ENCODE measurements at regions not wholly inside any gene's neighbourhood (a gene's known extent, or its start where the extent isn't known, plus 50 kb on each side); places are given as distances from the start of the nearest gene placed in this dataset.

GRCh38 chr2:204249437-204249836, 295.8 kb upstream of the PARD3B start:
- Histone ChIP-seq H3K27ac (ENCODE audit: insufficient read depth, low read length) (no peak overlapping the region), H2AFZ (ENCODE audit: low read length) (no peak overlapping the region), H3K9me3 (ENCODE audit: control insufficient read depth, insufficient read depth, low read depth, low read length) (no peaks in the 10 kb centered on the region), H3K36me3 (ENCODE audit: control insufficient read depth, insufficient read depth, low read length) (no peaks in the 10 kb centered on the region), H3K27me3 (ENCODE audit: control insufficient read depth, insufficient read depth, low read length) (no peaks in the 10 kb centered on the region), H3K9ac (ENCODE audit: insufficient read depth, low read length) (no peak overlapping the region), H3K79me2 (ENCODE audit: control insufficient read depth, insufficient read depth, low read length) (no peaks in the 10 kb centered on the region), H3K4me1 (ENCODE audit: control insufficient read depth, extremely low read depth, insufficient read depth, low read length) (no peaks in the 10 kb centered on the region), H4K20me1 (ENCODE audit: control insufficient read depth, extremely low read depth, insufficient read depth, low read length) (no peaks in the 10 kb centered on the region), H3K4me2 (ENCODE audit: extremely low read depth, insufficient read depth, low read length) (no peak overlapping the region), H3K4me3 (replicated peaks in 1 of 4; ENCODE audit: control extremely low read depth in 1 of 4, insufficient read depth in 1 of 4, low read depth in 3 of 4, low read length in 4 of 4) (no peak overlapping the region)
- no peak for DNase-seq (ENCODE audit: low read depth in 2 of 2)
- TF ChIP-seq EZH2 (IDR thresholded peaks at IDR 0.05; ENCODE audit: low read length, missing control alignments) = no peak
- TF ChIP-seq, protein P1, sequence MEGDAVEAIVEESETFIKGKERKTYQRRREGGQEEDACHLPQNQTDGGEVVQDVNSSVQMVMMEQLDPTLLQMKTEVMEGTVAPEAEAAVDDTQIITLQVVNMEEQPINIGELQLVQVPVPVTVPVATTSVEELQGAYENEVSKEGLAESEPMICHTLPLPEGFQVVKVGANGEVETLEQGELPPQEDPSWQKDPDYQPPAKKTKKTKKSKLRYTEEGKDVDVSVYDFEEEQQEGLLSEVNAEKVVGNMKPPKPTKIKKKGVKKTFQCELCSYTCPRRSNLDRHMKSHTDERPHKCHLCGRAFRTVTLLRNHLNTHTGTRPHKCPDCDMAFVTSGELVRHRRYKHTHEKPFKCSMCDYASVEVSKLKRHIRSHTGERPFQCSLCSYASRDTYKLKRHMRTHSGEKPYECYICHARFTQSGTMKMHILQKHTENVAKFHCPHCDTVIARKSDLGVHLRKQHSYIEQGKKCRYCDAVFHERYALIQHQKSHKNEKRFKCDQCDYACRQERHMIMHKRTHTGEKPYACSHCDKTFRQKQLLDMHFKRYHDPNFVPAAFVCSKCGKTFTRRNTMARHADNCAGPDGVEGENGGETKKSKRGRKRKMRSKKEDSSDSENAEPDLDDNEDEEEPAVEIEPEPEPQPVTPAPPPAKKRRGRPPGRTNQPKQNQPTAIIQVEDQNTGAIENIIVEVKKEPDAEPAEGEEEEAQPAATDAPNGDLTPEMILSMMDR (conservative IDR thresholded peaks at IDR 0.05 in 1 of 2, IDR thresholded peaks at IDR 0.05 in 1 of 2; ENCODE audit: low read depth in 1 of 2, low read length in 2 of 2) = no peak

DNA sequence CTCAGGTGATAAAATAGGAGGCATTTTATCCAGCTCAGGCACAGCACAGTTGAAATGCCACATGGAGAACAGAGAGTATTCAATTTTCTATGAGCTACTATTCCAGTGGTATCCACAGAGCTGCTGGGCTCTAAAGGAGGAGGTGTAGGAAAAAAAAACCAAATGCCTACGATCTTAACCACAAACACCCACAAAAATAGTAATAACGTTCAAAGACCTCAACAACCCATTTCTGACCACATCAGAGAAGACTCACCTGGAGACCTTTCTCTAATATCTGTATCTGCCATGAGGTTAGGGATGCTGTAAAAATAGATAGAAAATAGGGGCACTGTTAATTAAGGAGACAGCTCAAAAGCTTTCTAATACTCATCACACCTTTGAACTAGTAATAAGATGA, 294.6 kb upstream of the PARD3B start:
- Histone ChIP-seq H3K9me3 (ENCODE audit: control insufficient read depth, insufficient read depth, low read depth, low read length) (no peaks in the 10 kb centered on the region), H3K9ac (ENCODE audit: insufficient read depth, low read length) (no peak overlapping the region), H3K4me1 (ENCODE audit: control insufficient read depth, extremely low read depth, insufficient read depth, low read length) (no peaks in the 10 kb centered on the region), H3K36me3 (ENCODE audit: control insufficient read depth, insufficient read depth, low read length) (no peaks in the 10 kb centered on the region), H3K4me2 (ENCODE audit: extremely low read depth, insufficient read depth, low read length) (no peak overlapping the region), H4K20me1 (ENCODE audit: control insufficient read depth, extremely low read depth, insufficient read depth, low read length) (no peaks in the 10 kb centered on the region), H3K4me3 (replicated peaks in 1 of 4; ENCODE audit: control extremely low read depth in 1 of 4, insufficient read depth in 1 of 4, low read depth in 3 of 4, low read length in 4 of 4) (no peak overlapping the region), H2AFZ (ENCODE audit: low read length) (no peak overlapping the region), H3K79me2 (ENCODE audit: control insufficient read depth, insufficient read depth, low read length) (no peaks in the 10 kb centered on the region), H3K27ac (ENCODE audit: insufficient read depth, low read length) (no peak overlapping the region), H3K27me3 (ENCODE audit: control insufficient read depth, insufficient read depth, low read length) (no peaks in the 10 kb centered on the region)
- TF ChIP-seq, protein P1 (conservative IDR thresholded peaks at IDR 0.05 in 1 of 2, IDR thresholded peaks at IDR 0.05 in 1 of 2; ENCODE audit: low read depth in 1 of 2, low read length in 2 of 2) = no peak
- TF ChIP-seq EZH2 (IDR thresholded peaks at IDR 0.05; ENCODE audit: low read length, missing control alignments) = no peak
- DNase-seq (ENCODE audit: low read depth in 2 of 2) = no peak

GRCh38 chr2:204251158-204251997, 293.9 kb upstream of the PARD3B start:
- no peaks in the 10 kb centered on the region for H3K9me3 ChIP-seq (ENCODE audit: control insufficient read depth, insufficient read depth, low read depth, low read length)
- H3K4me3 ChIP-seq (replicated peaks in 1 of 4; ENCODE audit: control extremely low read depth in 1 of 4, insufficient read depth in 1 of 4, low read depth in 3 of 4, low read length in 4 of 4) = no peak overlapping the region
- H3K4me2 ChIP-seq (ENCODE audit: extremely low read depth, insufficient read depth, low read length) = no peak overlapping the region
- H4K20me1 ChIP-seq (ENCODE audit: control insufficient read depth, extremely low read depth, insufficient read depth, low read length) = no peaks in the 10 kb centered on the region
- DNase-seq (ENCODE audit: low read depth in 2 of 2) = no peak
- no peaks in the 10 kb centered on the region for H3K79me2 ChIP-seq (ENCODE audit: control insufficient read depth, insufficient read depth, low read length)
- no peak overlapping the region for H2AFZ ChIP-seq (ENCODE audit: low read length)
- no peak overlapping the region for H3K9ac ChIP-seq (ENCODE audit: insufficient read depth, low read length)
- no peaks in the 10 kb centered on the region for H3K27me3 ChIP-seq (ENCODE audit: control insufficient read depth, insufficient read depth, low read length)
- H3K4me1 ChIP-seq (ENCODE audit: control insufficient read depth, extremely low read depth, insufficient read depth, low read length) = no peaks in the 10 kb centered on the region
- no peak for TF ChIP-seq EZH2 (IDR thresholded peaks at IDR 0.05; ENCODE audit: low read length, missing control alignments)
- TF ChIP-seq, protein P1 (conservative IDR thresholded peaks at IDR 0.05 in 1 of 2, IDR thresholded peaks at IDR 0.05 in 1 of 2; ENCODE audit: low read depth in 1 of 2, low read length in 2 of 2) = no peak
- no peaks in the 10 kb centered on the region for H3K36me3 ChIP-seq (ENCODE audit: control insufficient read depth, insufficient read depth, low read length)
- no peak overlapping the region for H3K27ac ChIP-seq (ENCODE audit: insufficient read depth, low read length)
